D721Med (cell line): ENCODE measurements at regions not wholly inside any gene's neighbourhood (a gene's known extent, or its start where the extent isn't known, plus 50 kb on each side); places are given as distances from the start of the nearest gene placed in this dataset.

Experiments used
- DNase-seq: peaks from one replicate; pipeline ENCODE4 v3.0.0; 2011; ENCODE audit warnings: low spot score; ENCODE audit not compliant: insufficient read length
- FAIRE-seq: peaks from 2 replicates; lab custom pipeline; 2011; peaks lifted over from hg19 to GRCh38; lab: Jason Lieb, UNC
- CTCF ChIP-seq: IDR thresholded peaks from 2 replicates; pipeline ENCODE4 v1.5.1; 2012; ENCODE audit warnings: mild to moderate bottlenecking, control low read depth; ENCODE audit not compliant: insufficient read depth; ENCODE audit errors: missing control alignments

GRCh38 chr20:56974499-56975250 is 291.8 kb downstream of the BMP7 start:
- DNase-seq (no peak), FAIRE-seq (no peak)
- peak; percentile 76 for TF ChIP-seq CTCF

- no peak for DNase-seq
- no peak for FAIRE-seq
- no peak for TF ChIP-seq CTCF
These were observed 290.6 kb downstream of the BMP7 start for GRCh38 chr20:56975838-56976237.

- FAIRE-seq (no peak), DNase-seq (no peak)
- no peak for TF ChIP-seq CTCF
These were observed 290.1 kb downstream of the BMP7 start for GRCh38 chr20:56976336-56976735.

- no peak for TF ChIP-seq CTCF
- FAIRE-seq = no peak
- DNase-seq = no peak
These were observed 288.0 kb downstream of the BMP7 start for GRCh38 chr20:56978475-56978874.

GRCh38 chr20:56979125-56979524 is 287.3 kb downstream of the BMP7 start:
- TF ChIP-seq CTCF = no peak
- no peak for DNase-seq
- FAIRE-seq = no peak

- DNase-seq (no peak), FAIRE-seq (no peak)
- no peak for TF ChIP-seq CTCF
These were observed 285.1 kb downstream of the BMP7 start for GRCh38 chr20:56981301-56981700.

- DNase-seq = no peak
- no peak for FAIRE-seq
- TF ChIP-seq CTCF = no peak
These were observed 282.6 kb downstream of the BMP7 start for GRCh38 chr20:56983813-56984212.
